Heart left ventricle (tissue), 13 donors: ENCODE measurements at regions not wholly inside any gene's neighbourhood (a gene's known extent, or its start where the extent isn't known, plus 50 kb on each side); places are given as distances from the start of the nearest gene placed in this dataset.

Experiments
- POLR2A ChIP-seq, 2 donors: fragments of 450-650 bp; IDR thresholded peaks; one replicate each; pipeline ENCODE4 v1.6.1; 2017; ENCODE audit warnings: antibody characterized with exemption in 2 of 2, mild to moderate bottlenecking in 2 of 2, moderate library complexity in 2 of 2
- TF ChIP-seq, protein P1 (sequence below), 12 donors: fragments of 200-600 bp; sonication (generic) in 4 of 12; IDR thresholded peaks; one replicate each; pipeline versions ENCODE4 v1.5.0 to v1.8.0; 2018 to 2022; ENCODE audit warnings: antibody characterized with exemption in 12 of 12, mild to moderate bottlenecking in 5 of 12
- donor health status: ischemic (EF 13 %, LVEDD 7.1; RV severe dilation, severe dysfunction).
- donor health status: DM: no; HTN: yes; CAD: no.
- donor health status: DM: no; HTN: no; CAD: no.
- donor health status: ischemic (EF 25% LVEDD 6.9; RV normal size, moderate dysfunction).
- donor health status: ischemic (EF 25% LVEDD 5.7; RV mildly dilated, moderate dysfunction).
- donor health status: ischemic (EF 35%, LVEDD 5.7; RV mildly dilated, moderate dysfunction).
- donor health status: nonischemic (EF 11% LVEDD 7.7; RV severe dilation, severe dysfunction).
- donor health status: DM: yes; HTN: yes; CAD: no.
- donor health status: PGD.
- donor health status: ischemic (EF 29% LVEDD 5.4; RV normal size, mild dysfunction).
- donor health status: nonischemic (EF 23%, LVEDD 6.1; RV moderate dilation, normal function).

DNA sequence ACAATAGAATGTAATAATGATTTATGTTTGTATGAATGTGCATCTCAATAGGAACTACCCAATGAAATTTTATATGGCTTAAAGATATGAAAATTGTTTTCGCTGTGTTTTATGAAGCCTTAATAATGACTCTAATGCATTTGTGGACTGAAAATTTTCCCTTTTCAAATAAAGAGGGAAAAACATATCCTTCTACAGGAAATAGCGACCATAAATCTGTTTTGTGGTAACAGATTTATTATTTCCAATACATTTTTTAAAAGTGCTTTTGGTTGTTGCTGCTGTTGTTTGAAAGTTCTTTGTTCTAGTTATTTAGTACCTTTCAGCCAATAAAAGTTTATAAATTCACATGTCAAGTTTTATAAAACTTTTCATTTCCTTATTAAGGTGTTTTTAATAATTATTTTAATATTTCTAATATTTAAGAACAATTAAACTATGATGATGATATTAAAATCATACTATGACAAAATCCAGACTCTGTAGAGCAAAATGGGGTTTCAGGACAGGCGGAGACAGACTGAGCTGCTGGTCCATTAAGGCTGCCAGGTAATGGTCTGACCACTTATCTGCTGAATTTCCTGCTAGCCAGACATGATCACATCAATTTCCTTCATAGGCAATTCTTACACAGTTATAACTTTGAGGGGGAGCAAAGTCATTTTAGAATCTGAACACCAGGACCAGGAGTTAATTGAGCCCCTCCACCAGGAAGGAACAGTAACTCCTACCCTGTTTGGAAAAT lies 65.7 kb upstream of the NEUROD1 start:
- TF ChIP-seq POLR2A (IDR thresholded peaks at IDR 0.05), result no peak
- TF ChIP-seq, protein P1, sequence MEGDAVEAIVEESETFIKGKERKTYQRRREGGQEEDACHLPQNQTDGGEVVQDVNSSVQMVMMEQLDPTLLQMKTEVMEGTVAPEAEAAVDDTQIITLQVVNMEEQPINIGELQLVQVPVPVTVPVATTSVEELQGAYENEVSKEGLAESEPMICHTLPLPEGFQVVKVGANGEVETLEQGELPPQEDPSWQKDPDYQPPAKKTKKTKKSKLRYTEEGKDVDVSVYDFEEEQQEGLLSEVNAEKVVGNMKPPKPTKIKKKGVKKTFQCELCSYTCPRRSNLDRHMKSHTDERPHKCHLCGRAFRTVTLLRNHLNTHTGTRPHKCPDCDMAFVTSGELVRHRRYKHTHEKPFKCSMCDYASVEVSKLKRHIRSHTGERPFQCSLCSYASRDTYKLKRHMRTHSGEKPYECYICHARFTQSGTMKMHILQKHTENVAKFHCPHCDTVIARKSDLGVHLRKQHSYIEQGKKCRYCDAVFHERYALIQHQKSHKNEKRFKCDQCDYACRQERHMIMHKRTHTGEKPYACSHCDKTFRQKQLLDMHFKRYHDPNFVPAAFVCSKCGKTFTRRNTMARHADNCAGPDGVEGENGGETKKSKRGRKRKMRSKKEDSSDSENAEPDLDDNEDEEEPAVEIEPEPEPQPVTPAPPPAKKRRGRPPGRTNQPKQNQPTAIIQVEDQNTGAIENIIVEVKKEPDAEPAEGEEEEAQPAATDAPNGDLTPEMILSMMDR (IDR thresholded peaks at IDR 0.05), result no peak
